Body of pancreas (tissue), 4 donors: ENCODE measurements at regions not wholly inside any gene's neighbourhood (a gene's known extent, or its start where the extent isn't known, plus 50 kb on each side); places are given as distances from the start of the nearest gene placed in this dataset.

Experiments used
- ATAC-seq: fragments of 150-250 bp; one replicate; pipeline ENCODE4 v1.9.1; 2016
- DNase-seq, 4 donors: peaks; one replicate each; pipeline ENCODE4 v3.0.0-alpha.2; 2019
- H3K27ac ChIP-seq, 4 donors: fragments of 200-600 bp; sonication (generic); 1 replicate in 3 of 4; 2 replicates in 1 of 4; pipeline versions ENCODE4 v1.5.1 to v1.6.1; 2016 to 2019; ENCODE audit warnings: mild to moderate bottlenecking in 1 of 4, mixed read lengths in 1 of 4, moderate library complexity in 1 of 4
- H3K27me3 ChIP-seq, 2 donors: fragments of 200-600 bp; sonication (generic); one replicate each; pipeline ENCODE4 v1.6.0; 2016; ENCODE audit warnings: mild to moderate bottlenecking in 1 of 2
- H3K36me3 ChIP-seq, 2 donors: fragments of 200-600 bp; sonication (generic); replicated peaks in 1 of 2; 2 replicates each; pipeline ENCODE4 v1.5.1; 2016; ENCODE audit warnings: low read depth in 2 of 2; ENCODE audit not compliant: insufficient read depth in 1 of 2
- H3K4me1 ChIP-seq: fragments of 200-600 bp; sonication (generic); one replicate; pipeline ENCODE4 v1.6.0; 2016
- H3K4me3 ChIP-seq, 2 donors: fragments of 200-600 bp; sonication (generic); 1 replicate in 1 of 2; 2 replicates in 1 of 2; pipeline ENCODE4 v1.5.1; 2016 to 2019
- H3K9me3 ChIP-seq, 3 donors: fragments of 200-600 bp; sonication (generic); 1 replicate in 2 of 3; 2 replicates in 1 of 3; pipeline ENCODE4 v1.5.1; 2016
- CTCF ChIP-seq, 7 experiments: fragments of 450-650 bp in 4 of 7; fragments of 200-600 bp in 3 of 7; sonication (generic) in 3 of 7; IDR thresholded peaks; one replicate each; pipeline ENCODE4 v1.5.1; 2016 to 2019; ENCODE audit warnings: antibody characterized with exemption in 7 of 7
- POLR2A ChIP-seq, 3 donors: fragments of 450-650 bp; IDR thresholded peaks; one replicate each; pipeline ENCODE4 v1.6.1; 2016; ENCODE audit warnings: antibody characterized with exemption in 3 of 3, mild to moderate bottlenecking in 2 of 3
- WGBS, 2 donors: methylation state at CpG; one replicate each; pipeline ENCODE4 v1.1.5; 2017; 5-methylcytosine and 5-hydroxymethylcytosine counted together
- intact Hi-C: fragments of 100-400 bp; cut with DNase I; formaldehyde crosslinking; loops from one replicate; pipeline ENCODE4 v1.15.1; 2023

DNA sequence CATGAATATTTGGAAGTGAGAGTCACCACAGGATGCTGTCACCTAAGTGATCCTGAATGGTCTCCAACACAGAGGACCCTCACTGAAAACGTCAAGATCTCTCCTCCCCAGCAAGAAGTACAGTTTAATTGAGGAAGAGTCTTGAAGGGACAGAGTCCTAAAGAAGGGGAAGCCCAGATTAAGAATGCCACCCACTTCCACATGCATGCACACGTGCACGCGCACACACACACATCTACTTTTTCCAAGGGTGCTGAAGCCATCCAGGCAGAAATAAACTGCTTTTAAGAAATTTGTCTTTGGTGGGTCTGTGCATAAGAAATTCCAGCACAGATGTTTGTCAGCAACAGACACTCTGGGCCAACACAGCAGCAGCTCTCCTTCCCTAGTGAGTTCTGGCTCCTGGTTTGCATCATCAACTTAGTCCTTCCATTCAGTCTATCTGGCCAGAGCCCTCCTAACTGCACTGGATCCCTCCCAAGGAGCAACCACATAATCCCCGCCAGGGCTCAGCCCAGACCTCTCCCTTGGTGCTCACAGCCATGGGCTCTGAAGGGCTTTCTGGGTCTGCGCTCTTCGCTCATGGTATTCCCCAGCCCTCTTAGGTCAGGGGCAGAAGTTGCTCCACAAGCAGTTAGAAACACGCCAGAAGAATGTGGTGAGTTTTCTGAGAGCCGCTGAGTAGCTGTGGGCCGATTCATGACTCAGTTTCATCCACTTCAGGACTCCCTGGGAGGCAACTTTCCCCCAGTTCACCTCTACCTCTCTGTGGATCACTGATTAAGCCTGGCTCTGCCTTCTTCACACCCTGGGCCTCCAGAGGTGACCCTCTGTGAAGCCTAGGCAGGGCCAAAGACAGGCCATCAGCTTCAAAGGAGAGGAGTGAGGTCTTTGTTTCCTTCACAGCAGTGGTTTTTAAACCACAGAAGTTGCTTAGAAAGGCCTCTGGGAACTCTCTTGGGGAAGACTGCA lies 132.6 kb upstream of the LIPC start:
- Histone ChIP-seq H3K4me3 (no peak overlapping the region), H3K27ac (no peak overlapping the region), H3K27me3 (no peaks in the 10 kb centered on the region), H3K36me3 (no peaks in the 10 kb centered on the region), H3K9me3 (no peaks in the 10 kb centered on the region), H3K4me1 (peaks cover 7% of the 10 kb centered on the region)
- no peak for TF ChIP-seq POLR2A (IDR thresholded peaks at IDR 0.05)
- no peak for TF ChIP-seq CTCF (IDR thresholded peaks at IDR 0.05)
- intact Hi-C loops = no loop called here
- peak; percentile 35 for ATAC-seq
- 85% methylated on average over 10 of the region's 10 CpGs for WGBS, 2 donors
- peak in 1 of 4 donors; percentile 33 for DNase-seq

DNA sequence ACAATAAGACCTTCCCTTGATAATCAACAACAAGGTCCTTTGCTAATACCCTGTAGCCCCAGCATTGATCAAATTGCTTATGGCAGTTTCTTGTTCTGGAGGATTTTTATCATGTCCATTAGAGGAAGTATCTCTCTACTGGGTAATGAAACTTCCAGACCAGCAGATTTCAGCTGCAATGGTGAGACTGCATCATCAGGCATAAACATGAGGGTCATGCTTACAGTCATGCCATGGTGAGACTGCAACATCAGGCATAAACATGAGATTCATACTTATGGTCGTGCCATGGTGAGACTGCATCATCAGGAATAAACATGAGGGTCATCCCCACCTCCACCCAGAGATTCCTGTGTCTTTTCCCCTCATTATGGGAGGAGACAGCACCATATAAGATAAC lies 129.0 kb upstream of the LIPC start:
- 43 to 53% methylated on average over 1 of the region's 1 CpG for WGBS, 2 donors
- H3K27ac ChIP-seq = no peak overlapping the region
- no peaks in the 10 kb centered on the region for H3K4me1 ChIP-seq
- TF ChIP-seq POLR2A (IDR thresholded peaks at IDR 0.05) = no peak
- TF ChIP-seq CTCF (IDR thresholded peaks at IDR 0.05) = no peak
- no peak overlapping the region for H3K4me3 ChIP-seq
- no peaks in the 10 kb centered on the region for H3K27me3 ChIP-seq
- DNase-seq (peak in 1 of 4 donors; percentile 29), ATAC-seq (no peak)
- no peaks in the 10 kb centered on the region for H3K36me3 ChIP-seq
- intact Hi-C loops = no loop called here
- no peaks in the 10 kb centered on the region for H3K9me3 ChIP-seq

DNA sequence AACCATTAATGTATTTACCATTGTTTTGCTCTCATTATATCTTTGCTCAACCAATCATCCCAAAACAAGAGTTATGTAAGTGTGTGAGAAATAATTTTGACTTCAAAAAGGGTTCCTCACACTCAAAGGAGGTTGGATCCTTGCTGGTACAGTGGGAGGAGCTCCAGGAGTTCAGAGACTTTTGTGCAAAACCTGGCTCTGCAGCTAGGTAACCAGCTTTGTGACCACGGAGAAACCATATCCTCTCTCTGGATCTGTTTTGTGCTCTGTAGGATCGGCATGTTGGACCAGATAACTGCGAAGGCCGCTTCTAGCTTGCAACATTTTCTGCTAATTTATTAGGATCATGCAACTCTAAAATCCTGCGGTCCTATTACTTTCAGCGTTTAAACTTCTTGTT lies 128.6 kb upstream of the LIPC start:
- no peak for TF ChIP-seq POLR2A (IDR thresholded peaks at IDR 0.05)
- no peak for TF ChIP-seq CTCF (IDR thresholded peaks at IDR 0.05)
- intact Hi-C loops = no loop called here

DNA sequence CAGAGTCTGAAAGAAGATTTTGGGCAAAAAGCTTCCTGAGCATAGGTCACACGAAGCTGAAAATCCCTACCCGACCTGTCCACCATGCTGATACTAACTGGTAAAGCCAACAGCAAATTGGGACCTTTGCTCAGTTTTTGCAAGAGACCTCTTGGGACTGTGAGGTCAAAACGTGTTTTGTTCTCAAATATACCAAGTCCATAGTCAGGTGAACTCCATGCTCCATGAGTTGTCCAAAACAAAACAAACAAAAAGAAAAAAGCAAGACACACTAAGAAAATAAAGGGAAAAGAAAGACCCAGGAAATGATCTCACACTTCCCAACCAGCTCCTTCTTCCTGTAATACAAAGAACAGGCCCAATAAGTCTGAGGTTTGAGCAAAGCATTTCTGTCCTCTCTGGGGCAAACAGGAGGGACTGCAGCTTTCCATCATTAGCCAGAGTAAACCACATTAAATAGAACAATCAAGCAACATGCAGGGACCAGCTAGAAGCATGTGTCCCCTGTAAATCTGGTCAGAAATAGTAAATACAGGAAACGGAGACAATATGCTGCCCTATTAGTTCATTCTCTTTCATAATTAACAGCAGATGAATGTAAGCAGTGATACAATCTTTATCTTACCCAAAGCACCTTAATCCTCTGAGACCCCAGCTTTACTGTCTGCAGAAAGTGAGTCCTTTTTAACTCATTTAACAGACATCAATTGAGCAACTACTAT lies 125.0 kb upstream of the LIPC start:
- Histone ChIP-seq H3K9me3 (no peaks in the 10 kb centered on the region), H3K27me3 (no peaks in the 10 kb centered on the region), H3K27ac (no peak overlapping the region), H3K36me3 (no peaks in the 10 kb centered on the region), H3K4me3 (no peak overlapping the region), H3K4me1 (no peaks in the 10 kb centered on the region)
- no peak for TF ChIP-seq POLR2A (IDR thresholded peaks at IDR 0.05)
- TF ChIP-seq CTCF (IDR thresholded peaks at IDR 0.05) = no peak
- intact Hi-C loops = no loop called here
- ATAC-seq (no peak), DNase-seq (no peak)
- WGBS, 2 donors = 75 to 78% methylated on average over 4 of the region's 4 CpGs

More for the DNA sequence above, 128.6 kb upstream of the LIPC start:
- Histone ChIP-seq H3K27me3 (no peaks in the 10 kb centered on the region), H3K9me3 (no peaks in the 10 kb centered on the region), H3K4me1 (no peaks in the 10 kb centered on the region), H3K36me3 (no peaks in the 10 kb centered on the region), H3K27ac (no peak overlapping the region), H3K4me3 (no peak overlapping the region)
- WGBS, 2 donors = 79 to 84% methylated on average over 6 of the region's 6 CpGs
- DNase-seq (no peak), ATAC-seq (no peak)
